ENCODE measurements at regions not wholly inside any gene's neighbourhood (a gene's known extent, or its start where the extent isn't known, plus 50 kb on each side); places are given as distances from the start of the nearest gene placed in this dataset.

DNA sequence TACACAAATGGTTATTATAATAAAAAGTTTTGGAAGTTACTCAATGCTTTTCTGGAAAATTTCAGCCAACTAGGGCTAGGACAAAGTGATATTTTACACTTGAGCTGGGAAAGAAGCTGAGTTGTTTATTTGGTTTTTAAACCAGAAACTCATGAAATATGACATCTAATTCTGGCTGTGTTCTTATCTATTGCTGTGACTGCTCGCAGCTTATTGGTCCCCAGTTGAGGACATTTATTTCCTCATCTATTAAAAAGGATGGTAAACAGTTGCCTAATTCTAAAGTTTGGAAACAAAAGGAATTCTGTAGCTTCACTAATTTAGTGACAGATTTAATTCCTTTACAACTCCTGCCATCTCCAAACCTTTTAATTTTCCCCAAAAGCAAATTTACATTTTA lies 487.6 kb upstream of the IL12A start:
- no peak for TF ChIP-seq RFX5 (IDR thresholded peaks at IDR 0.05; ENCODE audit: low read length)
- TF ChIP-seq POLR2AphosphoS5 (IDR thresholded peaks at IDR 0.05; ENCODE audit: low read depth, low read length), result no peak
- TF ChIP-seq CTCF (IDR thresholded peaks at IDR 0.05), result no peak
- TF ChIP-seq TAF1 (IDR thresholded peaks at IDR 0.05; ENCODE audit: borderline replicate concordance, low read depth, low read length), result no peak
- no peak for TF ChIP-seq EP300 (IDR thresholded peaks at IDR 0.05; ENCODE audit: borderline replicate concordance in 1 of 2, low read depth in 1 of 2, low read length in 1 of 2)
- no peak for TF ChIP-seq FOSL2 (IDR thresholded peaks at IDR 0.05; ENCODE audit: borderline replicate concordance, low read depth)
- TF ChIP-seq, protein P1, sequence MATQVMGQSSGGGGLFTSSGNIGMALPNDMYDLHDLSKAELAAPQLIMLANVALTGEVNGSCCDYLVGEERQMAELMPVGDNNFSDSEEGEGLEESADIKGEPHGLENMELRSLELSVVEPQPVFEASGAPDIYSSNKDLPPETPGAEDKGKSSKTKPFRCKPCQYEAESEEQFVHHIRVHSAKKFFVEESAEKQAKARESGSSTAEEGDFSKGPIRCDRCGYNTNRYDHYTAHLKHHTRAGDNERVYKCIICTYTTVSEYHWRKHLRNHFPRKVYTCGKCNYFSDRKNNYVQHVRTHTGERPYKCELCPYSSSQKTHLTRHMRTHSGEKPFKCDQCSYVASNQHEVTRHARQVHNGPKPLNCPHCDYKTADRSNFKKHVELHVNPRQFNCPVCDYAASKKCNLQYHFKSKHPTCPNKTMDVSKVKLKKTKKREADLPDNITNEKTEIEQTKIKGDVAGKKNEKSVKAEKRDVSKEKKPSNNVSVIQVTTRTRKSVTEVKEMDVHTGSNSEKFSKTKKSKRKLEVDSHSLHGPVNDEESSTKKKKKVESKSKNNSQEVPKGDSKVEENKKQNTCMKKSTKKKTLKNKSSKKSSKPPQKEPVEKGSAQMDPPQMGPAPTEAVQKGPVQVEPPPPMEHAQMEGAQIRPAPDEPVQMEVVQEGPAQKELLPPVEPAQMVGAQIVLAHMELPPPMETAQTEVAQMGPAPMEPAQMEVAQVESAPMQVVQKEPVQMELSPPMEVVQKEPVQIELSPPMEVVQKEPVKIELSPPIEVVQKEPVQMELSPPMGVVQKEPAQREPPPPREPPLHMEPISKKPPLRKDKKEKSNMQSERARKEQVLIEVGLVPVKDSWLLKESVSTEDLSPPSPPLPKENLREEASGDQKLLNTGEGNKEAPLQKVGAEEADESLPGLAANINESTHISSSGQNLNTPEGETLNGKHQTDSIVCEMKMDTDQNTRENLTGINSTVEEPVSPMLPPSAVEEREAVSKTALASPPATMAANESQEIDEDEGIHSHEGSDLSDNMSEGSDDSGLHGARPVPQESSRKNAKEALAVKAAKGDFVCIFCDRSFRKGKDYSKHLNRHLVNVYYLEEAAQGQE (IDR thresholded peaks at IDR 0.05; ENCODE audit: low read depth, low read length), result no peak
- no peak for TF ChIP-seq SIN3A (IDR thresholded peaks at IDR 0.05; ENCODE audit: borderline replicate concordance, low read depth, low read length)
- TF ChIP-seq USF2 (IDR thresholded peaks at IDR 0.05; ENCODE audit: borderline replicate concordance, low read depth, low read length), result no peak
- TF ChIP-seq RAD21 (IDR thresholded peaks at IDR 0.05; ENCODE audit: low read length), result no peak
